ENCODE measurements at regions not wholly inside any gene's neighbourhood (a gene's known extent, or its start where the extent isn't known, plus 50 kb on each side); places are given as distances from the start of the nearest gene placed in this dataset.

DNA sequence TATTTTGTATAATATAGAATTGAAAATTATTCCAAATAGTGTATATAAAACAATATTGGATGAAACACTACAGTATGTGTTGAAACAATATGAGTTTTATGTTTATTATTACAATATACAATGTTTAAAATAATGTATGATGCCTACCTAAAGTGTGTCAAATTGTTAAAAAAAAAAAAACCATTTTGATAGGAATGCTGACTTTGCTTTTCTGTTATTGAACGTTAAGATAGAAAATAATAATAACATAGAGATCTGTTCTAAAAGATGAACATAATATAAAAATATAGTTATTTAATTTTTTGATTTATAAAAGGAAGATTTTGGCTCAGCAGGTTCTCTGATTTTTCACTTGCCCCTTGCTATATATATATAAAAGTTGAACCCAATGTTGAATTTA, 474.6 kb upstream of the ATXN8OS start (continued):
- TF ChIP-seq MAFK (IDR thresholded peaks at IDR 0.05; ENCODE audit: low read depth, low read length) = 0 out of 2 replicates have a peak, but pooled peaks have one; percentile 12

GRCh38 chr13:69623973-69624372, 483.7 kb upstream of the ATXN8OS start:
- H3K36me3 ChIP-seq (ENCODE audit: control insufficient read depth in 2 of 4, insufficient read depth in 4 of 4, low read length in 3 of 4) = peaks cover 0 to 7% (median 2%) of the 10 kb centered on the region in 4 experiments; a peak in 2 of 8 replicates
- FAIRE-seq = no peak
- POLR2A ChIA-PET (ENCODE audit: partially characterized antibody) = no interaction called here
- H3K23ac ChIP-seq (ENCODE audit: insufficient read length) = no peak overlapping the region
- H4K20me1 ChIP-seq (replicated peaks in 1 of 2; ENCODE audit: control insufficient read depth in 1 of 2, insufficient read depth in 2 of 2, low read length in 2 of 2) = no peaks in the 10 kb centered on the region
- peaks cover 12 to 14% of the 10 kb centered on the region in 2 experiments for H3K9me3 ChIP-seq (ENCODE audit: insufficient read depth in 2 of 2, low read depth in 1 of 2, low read length in 1 of 2)
- H3K27me3 ChIP-seq (replicated peaks in 1 of 4; ENCODE audit: control insufficient read depth in 3 of 4, extremely low read depth in 1 of 4, insufficient read depth in 3 of 4, low read length in 3 of 4) = no peaks in the 10 kb centered on the region
- H3K4me3 ChIP-seq (ENCODE audit: extremely low read depth in 1 of 4, insufficient read depth in 2 of 4, low read depth in 3 of 4, low read length in 4 of 4) = peak overlapping the region in 1 of 4 experiments; percentile 14; a peak in 1 of 8 replicates
- no peak overlapping the region for H3K9ac ChIP-seq (replicated peaks in 1 of 4; ENCODE audit: extremely low read depth in 1 of 4, low read depth in 3 of 4, low read length in 3 of 4)
- no peak overlapping the region for H3K4me2 ChIP-seq (ENCODE audit: insufficient read depth in 1 of 2, low read depth in 2 of 2, low read length in 2 of 2)
- no peak overlapping the region for H2BK12ac ChIP-seq (ENCODE audit: low read depth, low read length)
- peaks cover 0 to 4% (median 0%) of the 10 kb centered on the region in 4 experiments; a peak in 1 of 7 replicates for H3K4me1 ChIP-seq (replicated peaks in 1 of 4; ENCODE audit: control insufficient read depth in 3 of 4, insufficient read depth in 4 of 4, low read length in 3 of 4)
- no peak overlapping the region for H4K5ac ChIP-seq (ENCODE audit: insufficient read length, low read depth, low read length)
- H2BK5ac ChIP-seq (ENCODE audit: low read depth, low read length) = no peak overlapping the region
- H3K18ac ChIP-seq (ENCODE audit: extremely low read depth, low read length) = no peak overlapping the region
- H3K14ac ChIP-seq (ENCODE audit: insufficient read length) = no peak overlapping the region
- H2AFZ ChIP-seq (ENCODE audit: low read length) = no peak overlapping the region
- H3K23me2 ChIP-seq (ENCODE audit: low read depth, low read length) = no peaks in the 10 kb centered on the region
- no peak overlapping the region for H2AK5ac ChIP-seq (ENCODE audit: low read depth, low read length)
- no peak for DNase-seq (ENCODE audit: low read depth in 1 of 2, low spot score in 2 of 2)
- H3K79me2 ChIP-seq (ENCODE audit: control insufficient read depth in 1 of 2, insufficient read depth in 2 of 2, low read length in 2 of 2) = no peaks in the 10 kb centered on the region
- H4K8ac ChIP-seq (ENCODE audit: extremely low read depth, insufficient read depth, low read length) = no peak overlapping the region
- no peak overlapping the region for H4K91ac ChIP-seq (replicated peaks; ENCODE audit: insufficient read length, low read length)
- no peak overlapping the region for H2BK15ac ChIP-seq (ENCODE audit: low read length)
- H2BK20ac ChIP-seq (ENCODE audit: low read length) = no peak overlapping the region
- no peaks in the 10 kb centered on the region for H3K79me1 ChIP-seq (ENCODE audit: low read depth, low read length)
- H3K4ac ChIP-seq (replicated peaks; ENCODE audit: insufficient read length, low read depth, low read length) = no peak overlapping the region
- no peak overlapping the region for H3K27ac ChIP-seq (ENCODE audit: low read depth, low read length)
- no peak overlapping the region for H3K56ac ChIP-seq (replicated peaks; ENCODE audit: insufficient read length, low read depth, low read length)
- CTCF ChIA-PET (ENCODE audit: partially characterized antibody) = interaction anchor here (0.6 kb wide), 1 partner anchor 17 kb away, joined by 4 read pairs; no protein-coding TSS in a partner anchor
- no peak overlapping the region for H2BK120ac ChIP-seq (replicated peaks; ENCODE audit: low read depth, low read length)
- TF ChIP-seq CTBP2 (IDR thresholded peaks at IDR 0.05; ENCODE audit: borderline replicate concordance, insufficient read depth, insufficient read length, low read length) = no peak
- no peak for TF ChIP-seq GTF2F1 (IDR thresholded peaks at IDR 0.05; ENCODE audit: borderline replicate concordance, low read depth, low read length)
- TF ChIP-seq SRF (IDR thresholded peaks at IDR 0.05; ENCODE audit: low read depth, low read length) = no peak
- no peak for TF ChIP-seq SIX5 (IDR thresholded peaks at IDR 0.05; ENCODE audit: low read depth, low read length)
- no peak for TF ChIP-seq HDAC6 (IDR thresholded peaks at IDR 0.05; ENCODE audit: low read depth, low read length)
- no peak for TF ChIP-seq BRCA1 (IDR thresholded peaks at IDR 0.05; ENCODE audit: low read depth, low read length)
- TF ChIP-seq SP2 (IDR thresholded peaks at IDR 0.05; ENCODE audit: low read length) = no peak
- TF ChIP-seq, protein P1, sequence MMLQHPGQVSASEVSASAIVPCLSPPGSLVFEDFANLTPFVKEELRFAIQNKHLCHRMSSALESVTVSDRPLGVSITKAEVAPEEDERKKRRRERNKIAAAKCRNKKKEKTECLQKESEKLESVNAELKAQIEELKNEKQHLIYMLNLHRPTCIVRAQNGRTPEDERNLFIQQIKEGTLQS (IDR thresholded peaks at IDR 0.05; ENCODE audit: insufficient read depth, low read depth, low read length) = no peak
- TF ChIP-seq CBX5 (IDR thresholded peaks at IDR 0.05; ENCODE audit: low read depth, low read length) = no peak
- TF ChIP-seq POLR2AphosphoS5 (IDR thresholded peaks at IDR 0.05; ENCODE audit: low read depth, low read length) = no peak
- TF ChIP-seq RXRA (IDR thresholded peaks at IDR 0.05; ENCODE audit: insufficient read depth, low read depth, low read length) = no peak
- TF ChIP-seq SP1 (IDR thresholded peaks at IDR 0.05; ENCODE audit: low read depth, low read length) = no peak
- no peak for TF ChIP-seq GABPA (IDR thresholded peaks at IDR 0.05; ENCODE audit: borderline replicate concordance, insufficient read depth, low read length)

All from H1 (cell line).